OCI-LY1 (cell line): ENCODE measurements at regions not wholly inside any gene's neighbourhood (a gene's known extent, or its start where the extent isn't known, plus 50 kb on each side); places are given as distances from the start of the nearest gene placed in this dataset.

Experiments used
- CTCF ChIP-seq: fragments of 200-600 bp; sonication (generic), shearing (Covaris generic); IDR thresholded peaks from 2 replicates; pipeline ENCODE4 v1.5.1; 2017; ENCODE audit warnings: mild to moderate bottlenecking, antibody characterized with exemption, low read length, moderate library complexity, mixed read lengths
- EZH2 ChIP-seq: fragments of 200-600 bp; sonication (generic), shearing (Covaris generic); IDR thresholded peaks from 2 replicates; pipeline ENCODE4 v1.8.0; 2017; ENCODE audit warnings: borderline replicate concordance, mixed run types, mild to moderate bottlenecking, antibody characterized with exemption, low read length, moderate library complexity, mixed read lengths

GRCh38 chr7:113639221-113639620, 279.6 kb downstream of the PPP1R3A start:
- TF ChIP-seq CTCF (no peak), EZH2 (no peak)
